H1 (cell line): ENCODE measurements at regions not wholly inside any gene's neighbourhood (a gene's known extent, or its start where the extent isn't known, plus 50 kb on each side); places are given as distances from the start of the nearest gene placed in this dataset.

Experiments used
- CTCF ChIA-PET: fragments of 300-600 bp; sonication (Branson Sonifier 250); formaldehyde crosslinking; loops from one replicate; lab custom pipeline; 2021; ENCODE audit not compliant: partially characterized antibody; lab: Charles Lee
- POLR2A ChIA-PET: fragments of 300-600 bp; sonication (Branson Sonifier 250); formaldehyde crosslinking; loops from one replicate; lab custom pipeline; 2021; ENCODE audit warnings: inconsistent platforms; ENCODE audit not compliant: partially characterized antibody; lab: Charles Lee
- DNase-seq, 2 experiments: peaks; one replicate each; pipeline versions ENCODE4 v3.0.0 to v3.0.0-alpha.2; 2010 to 2022; ENCODE audit warnings: low spot score in 2 of 2, low read depth in 1 of 2, mixed read lengths in 1 of 2
- FAIRE-seq: peaks from 2 replicates; lab custom pipeline; 2011; peaks lifted over from hg19 to GRCh38; lab: Jason Lieb, UNC
- H2AFZ ChIP-seq: 2 replicates; pipeline ENCODE4 v1.8.1; 2012; ENCODE audit warnings: low read length, inconsistent platforms
- H2AK5ac ChIP-seq: 2 replicates; pipeline ENCODE4 v1.6.1; 2013; ENCODE audit warnings: low read depth, low read length
- H2BK120ac ChIP-seq: replicated peaks from 2 replicates; pipeline ENCODE3; 2013; ENCODE audit warnings: low read depth, low read length, inconsistent platforms
- H2BK12ac ChIP-seq: 2 replicates; pipeline ENCODE4 v1.6.1; 2013; ENCODE audit warnings: low read depth, low read length
- H2BK15ac ChIP-seq: 2 replicates; pipeline ENCODE4 v1.6.1; 2013; ENCODE audit warnings: low read length
- H2BK20ac ChIP-seq: 2 replicates; pipeline ENCODE4 v1.6.1; 2013; ENCODE audit warnings: low read length
- H2BK5ac ChIP-seq: 2 replicates; pipeline ENCODE4 v1.6.1; 2013; ENCODE audit warnings: low read depth, low read length
- H3K14ac ChIP-seq: 2 replicates; pipeline ENCODE4 v1.6.1; 2013; ENCODE audit warnings: inconsistent platforms; ENCODE audit not compliant: insufficient read length
- H3K18ac ChIP-seq: 2 replicates; pipeline ENCODE4 v1.6.1; 2013; ENCODE audit warnings: low read length; ENCODE audit errors: extremely low read depth
- H3K23ac ChIP-seq: 2 replicates; pipeline ENCODE4 v1.6.1; 2013; ENCODE audit warnings: inconsistent platforms; ENCODE audit not compliant: insufficient read length
- H3K23me2 ChIP-seq: 2 replicates; pipeline ENCODE4 v1.6.1; 2013; ENCODE audit warnings: low read depth, low read length
- H3K27ac ChIP-seq: 2 replicates; pipeline ENCODE4 v1.6.1; 2011; ENCODE audit warnings: low read depth, low read length, inconsistent platforms
- H3K27me3 ChIP-seq, 4 experiments: replicated peaks in 1 of 4; 1 replicate in 1 of 4; 2 replicates in 3 of 4; pipeline versions ENCODE4 v1.6.1 to v1.8.1; 2011 to 2013; ENCODE audit warnings: low read length in 3 of 4, mild to moderate bottlenecking in 3 of 4, inconsistent platforms in 2 of 4, mixed read lengths in 2 of 4, moderate library complexity in 1 of 4; ENCODE audit not compliant: control insufficient read depth in 3 of 4, insufficient read depth in 3 of 4; ENCODE audit errors: extremely low read depth in 1 of 4
- H3K36me3 ChIP-seq, 4 experiments: 2 replicates each; pipeline versions ENCODE4 v1.6.1 to v1.8.1; 2011 to 2013; ENCODE audit warnings: mild to moderate bottlenecking in 4 of 4, low read length in 3 of 4, moderate library complexity in 2 of 4, control low read depth in 1 of 4, inconsistent platforms in 1 of 4; ENCODE audit not compliant: insufficient read depth in 4 of 4, control insufficient read depth in 2 of 4
- H3K4ac ChIP-seq: replicated peaks from 2 replicates; pipeline ENCODE3; 2013; ENCODE audit warnings: low read length, low read depth, mixed read lengths, inconsistent platforms; ENCODE audit not compliant: insufficient read length
- H3K4me1 ChIP-seq, 4 experiments: replicated peaks in 1 of 4; 1 replicate in 1 of 4; 2 replicates in 3 of 4; pipeline versions ENCODE4 v1.6.1 to v1.8.1; 2011 to 2013; ENCODE audit warnings: low read length in 3 of 4, inconsistent platforms in 2 of 4, mixed read lengths in 1 of 4; ENCODE audit not compliant: insufficient read depth in 4 of 4, control insufficient read depth in 3 of 4
- H3K4me2 ChIP-seq, 2 experiments: 2 replicates each; pipeline versions ENCODE4 v1.6.1 to v1.8.1; 2011 to 2013; ENCODE audit warnings: low read depth in 2 of 2, low read length in 2 of 2, control low read depth in 1 of 2, inconsistent platforms in 1 of 2, mild to moderate bottlenecking in 1 of 2; ENCODE audit not compliant: insufficient read depth in 1 of 2
- H3K4me3 ChIP-seq, 4 experiments: fragments of 200-600, 300-600 bp in 1 of 4; sonication (generic), shearing (Covaris generic), sonication (Bioruptor Twin) in 1 of 4; 2 replicates each; pipeline versions ENCODE4 v1.5.1 to v1.8.1; 2011 to 2016; ENCODE audit warnings: low read length in 4 of 4, low read depth in 3 of 4, control low read depth in 2 of 4, inconsistent platforms in 2 of 4, mild to moderate bottlenecking in 2 of 4, mixed read lengths in 1 of 4, moderate library complexity in 1 of 4; ENCODE audit not compliant: insufficient read depth in 2 of 4; ENCODE audit errors: extremely low read depth in 1 of 4
- H3K56ac ChIP-seq: replicated peaks from 2 replicates; pipeline ENCODE3; 2013; ENCODE audit warnings: low read depth, mild to moderate bottlenecking, mixed read lengths, low read length, inconsistent platforms; ENCODE audit not compliant: insufficient read length
- H3K79me1 ChIP-seq: 2 replicates; pipeline ENCODE4 v1.6.1; 2013; ENCODE audit warnings: low read depth, low read length, control low read depth
- H3K79me2 ChIP-seq, 2 experiments: 2 replicates each; pipeline versions ENCODE4 v1.6.1 to v1.8.1; 2012 to 2013; ENCODE audit warnings: low read length in 2 of 2, mild to moderate bottlenecking in 2 of 2, inconsistent platforms in 1 of 2; ENCODE audit not compliant: insufficient read depth in 2 of 2, control insufficient read depth in 1 of 2
- H3K9ac ChIP-seq, 4 experiments: replicated peaks in 1 of 4; 1 replicate in 1 of 4; 2 replicates in 3 of 4; pipeline versions ENCODE4 v1.6.1 to v1.8.1; 2011 to 2013; ENCODE audit warnings: low read depth in 3 of 4, low read length in 3 of 4, control low read depth in 2 of 4, mild to moderate bottlenecking in 2 of 4, moderate library complexity in 2 of 4, inconsistent platforms in 1 of 4; ENCODE audit errors: extremely low read depth in 1 of 4
- H3K9me3 ChIP-seq, 2 experiments: 2 replicates each; pipeline versions ENCODE4 v1.6.1 to v1.8.1; 2012 to 2013; ENCODE audit warnings: mild to moderate bottlenecking in 2 of 2, moderate library complexity in 2 of 2, control low read depth in 1 of 2, inconsistent platforms in 1 of 2, low read depth in 1 of 2, low read length in 1 of 2, mixed read lengths in 1 of 2; ENCODE audit not compliant: insufficient read depth in 2 of 2
- H4K20me1 ChIP-seq, 2 experiments: replicated peaks in 1 of 2; 2 replicates each; pipeline versions ENCODE3 to v1.8.1; 2011 to 2013; ENCODE audit warnings: inconsistent platforms in 2 of 2, low read length in 2 of 2, mild to moderate bottlenecking in 1 of 2; ENCODE audit not compliant: insufficient read depth in 2 of 2, control insufficient read depth in 1 of 2
- H4K5ac ChIP-seq: 2 replicates; pipeline ENCODE4 v1.6.1; 2013; ENCODE audit warnings: low read length, low read depth, mixed read lengths, inconsistent platforms; ENCODE audit not compliant: insufficient read length
- H4K8ac ChIP-seq: 2 replicates; pipeline ENCODE4 v1.8.0; 2013; ENCODE audit warnings: mild to moderate bottlenecking, moderate library complexity, low read length, inconsistent platforms; ENCODE audit not compliant: insufficient read depth; ENCODE audit errors: extremely low read depth
- H4K91ac ChIP-seq: replicated peaks from 2 replicates; pipeline ENCODE3; 2013; ENCODE audit warnings: low read length, mixed read lengths, inconsistent platforms; ENCODE audit not compliant: insufficient read length
- CEBPB ChIP-seq: IDR thresholded peaks from 2 replicates; pipeline ENCODE4 v1.6.1; 2012; ENCODE audit warnings: low read depth, low read length
- CREB1 ChIP-seq: IDR thresholded peaks from 2 replicates; pipeline ENCODE4 v1.6.1; 2012; ENCODE audit warnings: inconsistent platforms
- EGR1 ChIP-seq: IDR thresholded peaks from 2 replicates; pipeline ENCODE4 v1.6.1; 2011; ENCODE audit warnings: low read depth, low read length, borderline replicate concordance
- JUN ChIP-seq: IDR thresholded peaks from 2 replicates; pipeline ENCODE4 v1.6.1; 2011; ENCODE audit warnings: low read depth, mild to moderate bottlenecking, improper control_type of control experiment, low read length
- NRF1 ChIP-seq: IDR thresholded peaks from 2 replicates; pipeline ENCODE4 v1.6.1; 2011; ENCODE audit warnings: mild to moderate bottlenecking, low read depth, low read length, improper control_type of control experiment
- PHF8 ChIP-seq: fragments of 200-600 bp; sonication (generic); conservative IDR thresholded peaks from 2 replicates; pipeline ENCODE4 v1.7.1; 2012; ENCODE audit warnings: low read depth, mild to moderate bottlenecking, inconsistent platforms, low read length, moderate library complexity
- POLR2A ChIP-seq, 2 experiments: IDR thresholded peaks; 1 replicate in 1 of 2; 2 replicates in 1 of 2; pipeline ENCODE4 v1.6.1; 2011; ENCODE audit warnings: low read depth in 2 of 2, low read length in 2 of 2, mild to moderate bottlenecking in 2 of 2; ENCODE audit errors: control extremely low read depth in 1 of 2
- SP1 ChIP-seq: IDR thresholded peaks from 2 replicates; pipeline ENCODE4 v1.6.1; 2011; ENCODE audit warnings: low read depth, low read length
- SP2 ChIP-seq: IDR thresholded peaks from 2 replicates; pipeline ENCODE4 v1.6.1; 2012; ENCODE audit warnings: mild to moderate bottlenecking, low read length, inconsistent platforms
- WGBS, 2 experiments: shearing (Covaris generic) in 1 of 2; methylation state at CpG; one replicate each; pipeline versions ENCODE4 v1.1.6 to v1.1.7; 2013 to 2015; ENCODE audit warnings: low lambda C conversion rate in 2 of 2, mixed read lengths in 2 of 2, inconsistent platforms in 1 of 2, low coverage in 1 of 2, missing lambda C conversion rate in 1 of 2; ENCODE audit not compliant: insufficient replicate concordance in 2 of 2, insufficient coverage in 1 of 2, insufficient read length in 1 of 2; ENCODE audit errors: extremely low coverage in 1 of 2, missing lambda C conversion rate in 1 of 2; 5-methylcytosine and 5-hydroxymethylcytosine counted together

DNA sequence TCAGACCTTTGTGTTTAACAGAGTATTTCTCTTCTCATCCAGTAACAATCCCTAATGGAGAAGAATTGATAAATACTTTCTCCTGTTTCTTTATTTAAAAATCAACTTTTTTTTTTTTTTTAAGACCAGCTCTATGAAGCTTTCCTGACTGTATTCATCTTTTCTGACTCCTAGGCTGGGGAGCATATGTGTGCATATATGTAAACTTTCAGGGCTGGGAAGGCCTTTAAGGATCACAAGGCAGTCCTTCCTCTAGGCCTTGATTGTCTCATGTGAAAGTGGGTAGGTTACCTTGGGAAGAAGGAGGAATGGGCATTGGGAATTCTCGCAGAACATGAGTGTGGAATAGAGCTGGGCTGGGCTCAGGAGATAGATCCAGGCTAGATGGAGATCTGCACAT lies 292.9 kb upstream of the SALL1 start:
- WGBS, 2 experiments: 89% methylated on average over 1 of the region's 1 CpG; no CpG with 5 or more reads in 1 of the 2 experiments
- Histone ChIP-seq H3K23me2 (peaks cover 6% of the 10 kb centered on the region; the same call in 1 of the 2 replicates), H3K23ac (no peak overlapping the region), H3K79me2 (no peaks in the 10 kb centered on the region), H2BK15ac (no peak overlapping the region), H4K8ac (no peak overlapping the region), H2BK20ac (peak overlapping the region; percentile 10; the same call in 1 of the 2 replicates), H2BK120ac (no peak overlapping the region), H3K14ac (no peak overlapping the region), H3K79me1 (no peaks in the 10 kb centered on the region), H4K91ac (no peak overlapping the region), H3K4ac (no peak overlapping the region), H2BK5ac (no peak overlapping the region), H4K20me1 (no peaks in the 10 kb centered on the region), H3K56ac (no peak overlapping the region), H3K9me3 (no peaks in the 10 kb centered on the region), H3K27me3 (no peaks in the 10 kb centered on the region), H3K27ac (no peak overlapping the region), H3K36me3 (no peaks in the 10 kb centered on the region), H3K4me1 (peaks cover 3 to 19% (median 7%) of the 10 kb centered on the region in 4 experiments; a peak in 5 of 7 replicates), H3K9ac (no peak overlapping the region), H3K4me3 (no peak overlapping the region), H3K4me2 (no peak overlapping the region), H2AK5ac (no peak overlapping the region), H2AFZ (no peak overlapping the region), H2BK12ac (peak overlapping the region; percentile 32; the same call in 1 of the 2 replicates), H3K18ac (no peak overlapping the region), H4K5ac (no peak overlapping the region)
- ChIA-PET CTCF (interaction anchor here (0.6 to 0.8 kb wide), 2 partner anchors 91 to 328 kb away, joined by 3 read pairs; no protein-coding TSS in a partner anchor), POLR2A (no interaction called here)
- no peak for FAIRE-seq
- no peak for DNase-seq
- TF ChIP-seq SP2: no peak
- TF ChIP-seq EGR1: no peak
- no peak for TF ChIP-seq POLR2A (IDR thresholded peaks at IDR 0.05; ENCODE audit: control extremely low read depth in 1 of 2, low read depth in 2 of 2, low read length in 2 of 2)
- TF ChIP-seq JUN: no peak
- no peak for TF ChIP-seq NRF1
- TF ChIP-seq CREB1: no peak
- no peak for TF ChIP-seq SP1
- TF ChIP-seq PHF8: no peak
- TF ChIP-seq CEBPB: no peak
